Endothelial cell of umbilical vein (primary cell): ENCODE measurements at regions not wholly inside any gene's neighbourhood (a gene's known extent, or its start where the extent isn't known, plus 50 kb on each side); places are given as distances from the start of the nearest gene placed in this dataset.

Experiments used
- CTCF ChIP-seq, 2 donors: IDR thresholded peaks; 1 replicate in 1 of 2; 2 replicates in 1 of 2; pipeline ENCODE4 v1.5.1; 2011; ENCODE audit warnings: low read length in 2 of 2, mild to moderate bottlenecking in 2 of 2, moderate library complexity in 2 of 2, control low read depth in 1 of 2, inconsistent platforms in 1 of 2, low read depth in 1 of 2; ENCODE audit not compliant: insufficient read depth in 1 of 2; ENCODE audit errors: extremely low read depth in 1 of 2
- EZH2 ChIP-seq: IDR thresholded peaks from 2 replicates; pipeline ENCODE4 v1.6.1; 2012; ENCODE audit warnings: borderline replicate concordance, low read depth, mild to moderate bottlenecking, moderate library complexity, low read length, inconsistent platforms; ENCODE audit not compliant: severe bottlenecking
- FOS ChIP-seq: IDR thresholded peaks from 2 replicates; pipeline ENCODE4 v1.6.1; 2011; ENCODE audit warnings: mild to moderate bottlenecking, low read length, moderate library complexity, borderline replicate concordance; ENCODE audit not compliant: insufficient read depth
- GATA2 ChIP-seq: IDR thresholded peaks from 2 replicates; pipeline ENCODE4 v1.7.0; 2011; ENCODE audit warnings: low read depth, mild to moderate bottlenecking, moderate library complexity, mixed read lengths, low read length; ENCODE audit not compliant: insufficient read length, insufficient read depth
- JUN ChIP-seq: IDR thresholded peaks from 2 replicates; pipeline ENCODE4 v1.6.1; 2011; ENCODE audit warnings: borderline replicate concordance, low read depth; ENCODE audit not compliant: insufficient read length, insufficient read depth
- MAX ChIP-seq: IDR thresholded peaks from 2 replicates; pipeline ENCODE4 v1.6.1; 2011; ENCODE audit not compliant: insufficient read depth, insufficient read length
- MYC ChIP-seq: IDR thresholded peaks from one replicate; pipeline ENCODE4 v1.6.1; 2011; ENCODE audit warnings: mild to moderate bottlenecking, low read depth, low read length
- POLR2A ChIP-seq: IDR thresholded peaks from 2 replicates; pipeline ENCODE4 v1.6.1; 2012; ENCODE audit warnings: low read depth, mild to moderate bottlenecking, control low read depth, low read length
- POLR2AphosphoS5 ChIP-seq: IDR thresholded peaks from 2 replicates; pipeline ENCODE4 v1.6.1; 2012; ENCODE audit warnings: low read depth, mild to moderate bottlenecking, control low read depth, low read length, moderate library complexity; ENCODE audit not compliant: insufficient read depth

GRCh38 chr16:73949574-73950320, 346.9 kb upstream of the PSMD7 start:
- TF ChIP-seq EZH2 (no peak), CTCF (IDR thresholded peaks at IDR 0.05; ENCODE audit: extremely low read depth in 1 of 2, insufficient read depth in 1 of 2, low read depth in 1 of 2, low read length in 2 of 2) (no peak), POLR2A (no peak), MAX (no peak), JUN (no peak), POLR2AphosphoS5 (no peak), MYC (no peak), FOS (no peak), GATA2 (no peak)
